ENCODE measurements at regions not wholly inside any gene's neighbourhood (a gene's known extent, or its start where the extent isn't known, plus 50 kb on each side); places are given as distances from the start of the nearest gene placed in this dataset.
"Not testable (repeated sequence)": the region's sequence is repeated elsewhere in the genome, so short reads cannot be mapped to it uniquely, and the experiment has no call there.

DNA sequence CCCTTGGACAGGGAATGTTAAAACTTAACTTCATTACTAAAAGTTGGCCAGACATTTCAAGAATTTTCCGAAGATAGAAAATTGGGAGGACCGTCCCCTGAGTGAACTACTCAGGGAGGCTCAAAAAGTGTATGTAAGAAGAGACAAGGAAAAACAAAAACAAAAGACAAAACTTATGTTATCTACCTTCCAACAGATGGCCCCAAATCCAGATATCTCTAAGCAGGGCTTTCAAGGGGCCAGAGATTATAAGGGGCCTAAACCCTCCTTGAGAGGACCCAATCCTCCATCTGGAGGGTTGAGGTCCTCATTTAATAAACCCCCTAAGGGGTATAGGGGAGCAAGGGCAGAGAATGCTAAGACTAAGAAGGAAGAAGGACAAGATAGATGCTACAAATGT, 203.6 kb downstream of the SH2D4B start:
- no peak for DNase-seq (ENCODE audit: low read depth in 4 of 4, low spot score in 3 of 4)

DNA sequence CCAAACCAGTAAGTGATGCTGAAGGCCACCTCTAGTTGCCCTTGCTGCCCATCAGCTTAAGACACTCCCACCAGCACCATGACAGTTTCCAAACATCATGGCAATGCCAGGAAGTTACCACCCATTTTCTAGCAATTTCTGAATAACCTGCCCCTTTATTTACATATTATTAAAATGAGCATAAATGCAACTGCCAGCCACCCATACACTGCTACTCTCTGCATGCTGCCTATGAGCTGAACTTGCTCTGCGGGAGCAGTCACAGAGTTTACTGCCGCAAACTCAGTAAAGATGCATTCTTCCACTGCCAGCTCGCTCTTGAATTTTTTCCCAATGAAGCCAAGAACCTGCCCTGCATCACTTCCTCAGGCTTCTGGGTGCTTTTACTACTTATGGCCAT, 212.6 kb downstream of the SH2D4B start:
- DNase-seq (ENCODE audit: low read depth in 4 of 4, low spot score in 3 of 4), result no peak

DNA sequence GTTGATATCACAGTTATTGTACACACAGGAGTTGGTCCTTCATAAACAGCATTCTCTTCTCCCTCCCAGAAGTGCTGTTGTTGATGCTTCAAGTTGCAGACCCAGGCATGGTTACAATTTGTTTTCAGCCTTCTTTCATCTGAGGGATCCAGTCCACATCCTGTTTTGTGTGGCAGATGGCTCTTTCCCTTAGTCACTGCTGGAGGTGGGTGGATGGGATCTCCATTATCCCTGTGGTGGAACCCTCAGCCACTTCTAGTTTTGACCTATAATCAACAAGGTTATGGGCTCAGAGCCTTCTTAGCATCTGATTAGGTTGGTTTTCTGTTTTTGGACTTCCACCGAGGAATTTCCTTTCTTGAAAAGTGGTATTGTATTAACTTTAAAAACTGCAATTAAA, 214.2 kb downstream of the SH2D4B start:
- DNase-seq (ENCODE audit: low read depth in 4 of 4, low spot score in 3 of 4), result no peak

DNA sequence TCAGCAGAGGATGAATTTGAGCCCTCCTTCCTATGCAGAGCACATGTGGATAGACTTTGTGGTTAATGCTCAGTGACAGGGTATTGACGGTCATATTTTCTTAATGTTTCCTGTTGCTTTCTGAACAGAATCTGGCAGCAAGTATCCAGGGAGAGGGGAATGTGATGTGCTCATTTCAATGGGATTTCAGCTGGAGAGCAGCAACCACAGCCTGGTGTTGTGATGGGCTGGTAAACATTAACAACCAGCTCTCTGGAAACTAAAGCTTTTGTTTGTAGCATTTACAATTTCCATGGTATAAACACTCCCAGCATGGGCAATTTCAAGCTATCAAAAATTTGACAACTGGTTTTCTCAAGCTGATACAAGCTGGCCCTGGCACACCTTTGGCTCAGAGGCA, 215.9 kb downstream of the SH2D4B start:
- DNase-seq (ENCODE audit: low read depth in 4 of 4, low spot score in 3 of 4), result no peak

DNA sequence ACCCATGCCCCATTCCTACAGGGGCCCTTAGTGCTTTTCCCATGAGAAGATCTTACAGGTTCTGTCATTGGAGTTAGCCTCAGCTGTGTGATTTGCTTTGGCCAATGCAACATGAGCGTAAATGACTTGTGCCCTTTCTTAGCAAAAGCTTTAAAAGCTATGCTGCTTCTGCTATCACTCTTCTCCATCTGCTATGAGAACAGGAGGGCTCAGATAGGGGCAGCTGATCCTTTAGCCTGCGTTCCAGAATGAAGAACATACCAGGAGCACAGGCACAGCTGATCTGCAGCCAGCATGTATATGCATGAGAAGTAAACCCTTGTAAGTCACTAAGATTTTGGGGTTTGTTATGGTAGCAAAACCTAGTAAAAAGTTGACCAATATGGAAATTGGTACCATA, 218.2 kb downstream of the SH2D4B start:
- DNase-seq (ENCODE audit: low read depth in 4 of 4, low spot score in 3 of 4), result no peak

DNA sequence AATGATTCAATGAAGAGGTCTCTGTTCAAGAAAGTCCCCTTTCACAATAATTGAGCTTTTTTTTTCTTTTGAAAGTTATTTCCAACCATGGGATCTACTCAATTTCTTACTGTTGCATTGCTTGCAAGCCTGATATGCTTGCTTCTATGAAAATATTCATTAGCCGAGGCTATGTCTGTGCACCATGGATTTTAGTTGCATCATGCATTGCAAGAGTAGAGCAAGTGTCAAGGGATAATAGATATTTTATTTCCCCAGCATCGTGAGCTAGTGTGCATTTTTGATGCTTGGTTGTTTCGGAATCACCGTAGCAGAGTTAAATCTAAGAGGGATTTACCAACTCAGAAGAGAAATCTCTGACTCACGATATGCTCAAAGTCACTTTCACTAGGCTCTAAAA, 222.0 kb downstream of the SH2D4B start:
- DNase-seq (ENCODE audit: low read depth in 4 of 4, low spot score in 3 of 4), result no peak

DNA sequence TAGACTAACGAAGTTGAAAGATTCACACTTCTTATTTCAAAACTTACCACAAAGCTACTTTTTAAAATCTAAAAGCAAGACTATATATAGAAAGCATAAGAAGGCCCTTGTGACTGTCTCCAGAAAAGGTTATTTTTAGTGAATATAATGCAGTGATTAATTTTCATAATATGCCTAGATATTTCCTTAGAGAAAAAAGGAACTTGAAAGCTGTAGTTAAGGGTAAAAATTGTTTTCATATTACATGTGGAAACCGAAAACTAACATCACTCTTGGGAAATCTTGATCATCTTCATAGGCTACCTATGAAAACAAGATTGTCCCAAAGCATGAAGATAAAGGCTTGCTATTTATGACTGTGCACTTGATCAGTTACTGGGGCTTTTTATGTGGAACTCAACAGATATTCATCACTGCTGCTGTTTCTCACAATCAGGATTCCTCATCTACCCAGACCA, 223.2 kb downstream of the SH2D4B start:
- no peak for DNase-seq (ENCODE audit: low read depth in 4 of 4, low spot score in 3 of 4)

DNA sequence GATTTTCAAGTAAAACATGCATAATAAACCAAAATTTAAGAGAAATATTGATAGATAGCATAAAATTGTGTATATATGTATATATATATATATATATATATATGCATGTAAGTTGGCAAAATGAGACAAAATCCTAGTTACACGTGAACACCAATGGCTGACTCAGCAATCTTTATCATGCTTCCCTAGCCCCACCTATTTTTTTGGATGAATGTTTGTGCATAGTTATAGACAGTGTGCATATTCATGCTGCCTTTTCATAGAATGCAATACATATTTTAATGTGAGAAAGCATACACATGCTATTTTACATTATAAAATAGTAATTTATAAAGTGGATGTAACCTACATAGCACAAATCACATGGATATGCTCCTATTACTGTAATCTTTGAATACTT, 230.3 kb downstream of the SH2D4B start:
- DNase-seq (ENCODE audit: low read depth in 4 of 4, low spot score in 3 of 4), result no peak

DNA sequence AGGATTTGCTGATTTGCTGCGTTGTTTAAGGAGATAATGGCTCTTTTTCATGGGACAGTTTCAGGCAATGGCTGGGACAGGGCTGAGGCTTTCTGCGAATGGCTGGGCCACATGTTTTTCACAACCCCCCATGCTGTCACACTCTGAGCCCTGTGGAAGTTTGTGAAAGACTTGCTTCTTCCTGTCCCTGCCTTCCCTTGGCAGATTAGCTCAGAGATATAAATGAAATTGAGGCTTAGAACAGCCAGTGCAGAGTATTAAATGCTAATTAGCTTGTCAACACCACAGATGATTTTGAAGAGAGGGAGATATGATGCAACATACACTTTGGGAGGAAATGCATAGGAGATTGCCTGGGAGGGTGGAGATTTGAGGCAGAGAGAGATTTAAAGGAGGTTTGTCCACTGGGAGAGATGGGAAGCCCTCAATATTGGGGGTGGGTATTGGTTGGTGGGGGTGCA, 232.0 kb downstream of the SH2D4B start:
- no peak for DNase-seq (ENCODE audit: low read depth in 4 of 4, low spot score in 3 of 4)

DNA sequence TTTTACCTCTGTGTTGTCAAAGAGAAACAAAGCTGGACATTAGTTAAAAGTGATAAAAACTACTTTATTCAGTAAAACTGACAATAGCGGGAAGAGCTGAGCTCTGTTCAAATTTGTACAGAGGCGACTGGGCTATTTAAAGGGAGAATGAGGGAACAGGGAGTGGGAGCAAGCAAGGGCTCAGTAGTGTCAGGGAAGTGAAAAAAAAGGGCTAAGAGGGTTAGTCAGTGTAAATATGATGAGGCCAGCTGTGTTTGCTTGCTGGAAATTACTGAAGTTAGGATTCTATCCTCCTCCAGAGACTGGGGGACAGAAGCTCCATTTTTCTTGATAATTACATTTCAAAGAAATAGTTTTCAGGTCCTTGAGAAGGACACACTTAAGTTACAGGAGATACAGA, 232.5 kb downstream of the SH2D4B start:
- DNase-seq (ENCODE audit: low read depth in 4 of 4, low spot score in 3 of 4), result no peak

DNA sequence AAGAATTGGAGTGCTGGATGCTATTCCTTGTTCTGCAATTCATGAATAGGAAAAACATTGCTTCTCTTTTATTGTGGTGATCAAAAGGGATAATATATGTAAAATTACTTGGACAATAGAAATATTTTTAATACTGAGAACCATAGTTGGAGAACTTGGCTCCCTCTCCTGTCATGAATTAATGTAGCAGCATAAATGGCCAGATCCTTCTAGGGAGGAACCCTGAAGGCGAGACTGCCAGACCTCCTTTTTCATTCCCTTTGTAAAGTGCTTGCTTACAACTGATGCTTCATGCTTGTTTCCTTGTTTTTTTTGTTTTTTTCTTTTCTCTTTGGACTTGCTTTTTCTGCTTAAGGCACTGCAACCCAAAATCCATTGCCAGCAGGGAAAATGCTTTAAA, 233.6 kb downstream of the SH2D4B start:
- no peak for DNase-seq (ENCODE audit: low read depth in 4 of 4, low spot score in 3 of 4)

DNA sequence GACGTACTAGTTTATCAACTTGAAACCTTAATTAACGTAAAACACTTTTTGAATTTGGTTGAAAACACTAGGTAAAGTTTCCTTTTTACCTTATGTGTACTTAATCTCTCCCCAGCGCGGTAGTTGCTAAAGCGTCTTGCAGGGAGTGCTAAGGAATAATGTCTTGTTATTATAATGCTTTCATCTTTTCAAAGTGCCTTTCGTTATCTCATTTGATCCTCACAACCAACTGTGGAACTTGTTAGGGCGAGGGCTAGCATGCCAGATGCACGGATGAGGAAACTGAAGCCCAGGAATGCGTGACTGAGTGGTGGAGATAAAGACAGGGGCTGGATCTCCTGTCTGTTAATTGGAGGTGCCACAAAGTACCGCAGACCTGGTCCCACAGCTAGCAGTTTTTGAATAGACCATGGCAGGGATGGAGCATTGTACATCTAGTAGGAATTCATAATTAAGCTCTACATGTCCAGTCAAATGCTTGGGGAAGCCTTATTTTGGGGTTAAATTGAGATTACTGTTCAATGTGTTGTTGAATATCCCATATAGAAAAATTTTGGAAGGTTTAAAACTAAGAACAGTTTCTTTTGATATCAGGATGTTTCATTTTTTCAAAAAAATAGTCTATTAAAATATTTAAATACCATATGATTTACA, 234.3 kb downstream of the SH2D4B start:
- no peak for DNase-seq (ENCODE audit: low read depth in 4 of 4, low spot score in 3 of 4)

DNA sequence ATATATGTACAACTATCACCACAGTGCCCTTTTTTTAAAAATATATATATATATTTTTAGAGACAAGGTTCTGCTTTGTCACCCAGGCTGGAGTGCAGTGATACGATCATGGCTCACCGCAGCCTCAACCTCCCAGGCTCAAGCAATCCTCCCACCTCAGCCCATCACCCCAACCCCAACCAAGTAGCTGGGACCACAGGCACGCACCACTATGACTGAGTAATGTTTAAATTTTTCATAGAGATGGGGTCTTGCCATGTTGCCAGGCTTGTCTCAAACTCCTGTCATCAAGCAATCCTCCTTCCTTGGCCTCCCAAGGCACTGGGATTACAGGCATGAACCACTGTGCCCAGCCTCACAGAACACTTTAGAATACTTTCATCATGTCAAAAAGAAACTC, 234.9 kb downstream of the SH2D4B start:
- no peak for DNase-seq (ENCODE audit: low read depth in 4 of 4, low spot score in 3 of 4)

DNA sequence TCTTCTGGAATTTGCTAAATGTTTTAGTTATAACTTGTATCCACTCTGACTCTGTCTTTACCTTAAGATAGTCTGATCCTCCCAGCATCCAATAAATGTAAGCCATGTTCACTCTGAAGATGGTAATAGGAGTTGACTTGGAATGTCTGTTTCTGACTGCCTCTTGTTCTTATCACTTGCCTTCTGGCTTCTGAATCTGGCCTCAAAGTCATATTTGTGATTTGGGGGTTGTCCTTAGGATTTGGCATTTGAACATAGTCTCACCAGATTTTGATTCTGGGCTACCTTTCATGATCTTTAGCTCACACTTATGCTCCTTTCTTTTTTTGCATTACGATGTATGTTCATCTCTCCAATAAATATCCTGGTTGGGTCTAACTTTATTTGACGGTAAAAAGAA, 247.0 kb downstream of the SH2D4B start:
- DNase-seq (ENCODE audit: low read depth in 4 of 4, low spot score in 3 of 4), result no peak

DNA sequence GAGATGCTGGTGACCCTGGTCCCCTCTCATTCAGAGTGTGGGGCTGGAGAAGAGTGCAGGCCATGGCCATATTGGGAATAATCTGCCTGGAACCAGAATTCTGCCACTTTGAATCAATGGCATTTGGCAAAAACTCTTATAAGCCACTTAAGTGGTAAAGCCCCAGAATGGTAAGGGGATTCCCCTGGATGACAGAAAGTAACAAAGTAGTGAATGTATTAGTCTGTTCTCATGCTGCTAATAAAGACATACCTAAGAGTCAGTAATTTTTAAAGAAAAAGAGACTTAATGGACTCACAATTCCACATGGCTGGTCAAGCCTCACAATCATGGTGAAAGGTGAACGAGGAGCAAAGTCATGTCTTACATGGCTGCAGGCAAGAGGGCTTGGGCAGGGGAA, 248.6 kb downstream of the SH2D4B start:
- no peak for DNase-seq (ENCODE audit: low read depth in 4 of 4, low spot score in 3 of 4)

DNA sequence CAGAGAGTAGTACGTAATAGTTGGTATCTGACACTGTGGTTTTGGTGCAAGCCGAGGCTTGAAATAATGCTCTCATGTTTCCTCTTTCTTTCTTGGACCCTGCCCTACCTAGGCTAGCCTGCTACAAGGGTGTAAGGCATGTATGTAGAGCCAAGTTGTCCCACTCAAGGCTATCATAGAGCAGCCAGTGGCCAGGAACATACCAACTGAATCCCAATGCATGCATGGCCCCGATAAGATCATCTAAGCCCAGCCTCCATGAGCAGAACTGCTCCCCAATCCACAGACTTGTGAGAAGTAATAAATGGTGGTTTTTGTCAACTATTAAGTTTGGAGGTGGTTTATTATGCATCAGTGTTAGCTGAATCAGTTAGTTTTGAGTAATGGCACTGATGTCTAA, 250.2 kb downstream of the SH2D4B start:
- DNase-seq (ENCODE audit: low read depth in 4 of 4, low spot score in 3 of 4), result no peak

DNA sequence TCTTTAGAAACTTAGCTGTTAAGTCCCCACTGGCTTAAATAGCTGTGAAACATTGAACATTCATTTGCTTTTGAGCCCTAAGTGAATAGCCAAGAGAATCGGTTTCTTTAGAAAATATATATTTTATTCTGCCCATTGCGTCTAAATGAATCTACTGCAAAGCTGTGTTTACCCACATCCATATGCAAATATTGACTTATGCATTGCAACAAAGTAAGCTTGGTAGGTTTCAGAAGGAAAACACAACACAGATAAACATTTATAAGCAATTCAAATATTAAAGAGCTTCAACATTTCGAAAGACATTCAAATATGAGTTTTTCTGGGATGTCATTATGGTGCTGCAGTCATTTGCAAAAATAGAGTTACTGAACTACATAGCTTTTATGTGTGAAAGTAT, 257.3 kb downstream of the SH2D4B start:
- no peak for DNase-seq (ENCODE audit: low read depth in 4 of 4, low spot score in 3 of 4)

DNA sequence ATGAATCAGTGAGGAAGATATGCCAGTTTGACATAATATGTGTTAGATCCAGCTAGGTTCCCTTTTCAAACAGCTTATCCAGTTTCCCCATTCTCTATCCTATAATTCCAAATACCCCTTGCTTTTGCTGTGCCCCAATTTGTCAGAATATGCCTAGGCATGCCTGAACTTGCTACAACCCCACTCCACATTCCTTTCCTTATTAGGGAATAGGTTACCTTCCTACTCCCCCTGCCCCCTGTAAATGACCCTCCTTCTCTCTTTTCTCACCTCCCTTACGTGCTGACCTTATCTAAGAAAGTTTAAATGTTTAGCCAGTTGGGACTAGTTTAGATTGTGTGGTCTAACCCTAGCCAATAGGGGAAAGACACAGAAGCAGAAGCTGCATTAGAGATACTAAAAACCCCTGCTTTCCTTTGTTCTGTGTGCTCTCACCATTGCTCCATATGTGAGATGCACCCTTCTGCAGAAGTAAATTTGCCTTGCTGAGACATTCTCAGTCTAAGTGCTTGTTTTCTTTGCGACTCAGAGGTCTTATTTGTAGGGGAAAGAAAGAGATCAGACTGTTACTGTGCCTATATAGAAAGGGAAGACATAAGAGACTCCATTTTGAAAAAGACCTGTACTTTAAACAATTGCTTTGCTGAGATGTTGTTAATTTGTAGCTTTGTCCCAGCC, 267.8 kb downstream of the SH2D4B start:
- no peak for DNase-seq (ENCODE audit: low read depth in 4 of 4, low spot score in 3 of 4)

DNA sequence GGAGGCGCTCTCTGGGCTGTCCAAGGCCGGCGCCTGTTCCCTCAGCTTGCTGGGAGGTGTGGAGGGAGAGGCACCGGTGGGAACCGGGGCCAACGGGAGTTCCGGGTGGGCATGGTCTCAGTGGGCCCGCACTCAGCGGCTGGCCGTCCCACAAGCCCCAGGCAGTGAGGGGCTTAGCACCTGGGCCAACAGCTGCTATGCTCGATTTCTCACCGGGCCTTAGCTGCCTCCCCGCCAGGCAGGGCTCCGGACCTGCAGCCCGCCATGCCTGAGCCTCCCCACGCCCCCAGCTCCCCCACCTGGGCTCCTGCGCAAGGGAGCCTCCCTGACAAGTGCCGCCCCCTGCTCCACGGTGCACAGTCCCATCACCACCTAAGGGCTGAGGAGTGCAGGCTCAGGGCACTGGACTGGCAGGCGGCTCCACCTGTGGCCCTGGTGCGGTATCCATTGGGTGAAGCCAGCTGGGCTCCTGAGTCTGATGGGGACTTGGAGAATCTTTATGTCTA, 276.5 kb downstream of the SH2D4B start:
- no peak for DNase-seq (ENCODE audit: low read depth in 4 of 4, low spot score in 3 of 4)

DNA sequence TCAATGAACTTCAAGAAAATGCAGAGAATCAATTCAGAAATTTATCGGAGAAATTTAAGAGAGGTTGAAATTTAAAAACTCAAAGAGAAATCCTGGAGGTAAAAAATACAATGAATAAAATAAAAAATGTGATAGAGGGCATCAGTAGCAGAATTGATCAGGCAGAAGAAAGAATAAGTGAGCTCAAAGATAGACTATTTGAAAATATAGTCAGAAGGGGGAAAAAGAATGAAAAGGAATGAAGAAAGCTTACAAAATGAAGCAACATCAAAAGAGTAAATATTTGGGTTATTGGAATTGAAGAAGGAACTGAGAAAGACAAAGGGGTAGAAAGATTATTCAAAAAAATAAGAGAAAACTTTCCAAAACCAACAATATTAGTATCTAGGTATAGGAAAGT, 291.4 kb downstream of the SH2D4B start:
- no peak for DNase-seq (ENCODE audit: low read depth in 4 of 4, low spot score in 3 of 4)

DNA sequence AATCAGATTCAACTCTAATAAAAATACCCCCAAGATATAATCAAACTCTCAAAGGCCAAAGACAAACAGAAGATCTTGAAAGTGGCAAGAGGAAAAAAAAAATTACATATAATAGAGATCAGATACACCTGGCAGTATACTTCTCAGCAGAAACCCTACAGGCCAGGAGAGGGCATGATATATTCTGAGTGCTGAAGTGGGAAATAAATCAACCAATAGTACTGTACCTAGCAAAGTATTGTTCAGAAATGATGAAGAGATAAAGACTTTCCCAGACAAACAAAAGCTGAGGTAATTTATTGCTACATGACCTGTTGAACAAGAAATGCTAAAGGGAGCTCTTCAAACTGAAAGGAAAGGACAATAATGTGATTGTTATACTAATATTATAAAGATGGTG, 291.9 kb downstream of the SH2D4B start:
- no peak for DNase-seq (ENCODE audit: low read depth in 4 of 4, low spot score in 3 of 4)

DNA sequence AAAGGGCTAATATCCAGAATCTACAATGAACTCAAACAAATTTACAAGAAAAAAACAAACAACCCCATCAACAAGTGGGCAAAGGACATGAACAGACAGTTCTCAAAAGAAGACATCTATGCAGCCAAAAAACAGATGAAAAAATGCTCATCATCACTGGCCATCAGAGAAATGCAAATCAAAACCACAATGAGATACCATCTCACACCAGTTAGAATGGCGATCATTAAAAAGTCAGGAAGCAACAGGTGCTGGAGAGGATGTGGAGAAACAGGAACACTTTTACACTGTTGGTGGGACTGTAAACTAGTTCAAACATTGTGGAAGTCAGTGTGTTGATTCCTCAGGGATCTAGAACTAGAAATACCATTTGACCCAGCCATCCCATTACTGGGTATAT, 295.0 kb downstream of the SH2D4B start:
- not testable (repeated sequence) for DNase-seq (ENCODE audit: low read depth in 4 of 4, low spot score in 3 of 4)
